SK-N-SH (cell line): ENCODE measurements at regions not wholly inside any gene's neighbourhood (a gene's known extent, or its start where the extent isn't known, plus 50 kb on each side); places are given as distances from the start of the nearest gene placed in this dataset.

Experiments
- CTCF ChIP-seq: fragments of 200-600 bp; sonication (generic); IDR thresholded peaks from 2 replicates; pipeline ENCODE4 v1.6.1; 2017; ENCODE audit warnings: antibody characterized with exemption, mild to moderate bottlenecking, moderate library complexity
- EP300 ChIP-seq, 2 experiments: IDR thresholded peaks; 2 replicates each; pipeline versions ENCODE4 v1.4.0 to v1.6.1; 2012; ENCODE audit warnings: borderline replicate concordance in 1 of 2, low read depth in 1 of 2, low read length in 1 of 2
- GABPA ChIP-seq: IDR thresholded peaks from 2 replicates; pipeline ENCODE4 v1.4.0; 2012; ENCODE audit warnings: low read depth, mild to moderate bottlenecking
- IRF3 ChIP-seq: fragments of 150-350 bp; IDR thresholded peaks from 2 replicates; pipeline ENCODE4 v1.6.1; 2016; ENCODE audit warnings: mild to moderate bottlenecking, low read depth, low read length
- MXI1 ChIP-seq: IDR thresholded peaks from 2 replicates; pipeline ENCODE4 v1.6.1; 2012; ENCODE audit warnings: mild to moderate bottlenecking, low read depth, low read length, improper control_type of control experiment
- NRF1 ChIP-seq: IDR thresholded peaks from 2 replicates; pipeline ENCODE4 v1.6.1; 2012; ENCODE audit warnings: low read depth, mild to moderate bottlenecking, low read length
- RAD21 ChIP-seq: IDR thresholded peaks from 2 replicates; pipeline ENCODE4 v1.6.1; 2012; ENCODE audit warnings: mild to moderate bottlenecking, low read length
- RCOR1 ChIP-seq: fragments of 150-350 bp; IDR thresholded peaks from 2 replicates; pipeline ENCODE4 v1.6.1; 2017; ENCODE audit warnings: antibody characterized with exemption, low read length
- RXRA ChIP-seq: IDR thresholded peaks from 2 replicates; pipeline ENCODE4 v1.4.0; 2012; ENCODE audit warnings: low read depth, mild to moderate bottlenecking, borderline replicate concordance
- TAF1 ChIP-seq: IDR thresholded peaks from 2 replicates; pipeline ENCODE4 v1.6.1; 2012; ENCODE audit warnings: low read depth, mild to moderate bottlenecking, low read length, moderate library complexity, borderline replicate concordance
- TCF12 ChIP-seq: IDR thresholded peaks from 2 replicates; pipeline ENCODE4 v1.4.0; 2012
- USF1 ChIP-seq: IDR thresholded peaks from 2 replicates; pipeline ENCODE4 v1.4.0; 2012; ENCODE audit warnings: low read depth, borderline replicate concordance
- USF2 ChIP-seq: fragments of 150-350 bp; IDR thresholded peaks from 2 replicates; pipeline ENCODE4 v1.6.1; 2017; ENCODE audit warnings: antibody characterized with exemption, low read length, low read depth, borderline replicate concordance
- YY1 ChIP-seq: IDR thresholded peaks from 2 replicates; pipeline ENCODE4 v1.4.0; 2012; ENCODE audit warnings: low read depth, mild to moderate bottlenecking

GRCh38 chr13:104796581-104796980 lies 1730.4 kb upstream of the SLC10A2 start:
- TF ChIP-seq CTCF = no peak
- TF ChIP-seq MXI1 = no peak
- TF ChIP-seq RCOR1 = no peak
- TF ChIP-seq RAD21 = no peak
- no peak for TF ChIP-seq TAF1
- TF ChIP-seq TCF12 = no peak
- no peak for TF ChIP-seq RXRA
- no peak for TF ChIP-seq YY1
- TF ChIP-seq NRF1 = no peak
- TF ChIP-seq IRF3 = no peak
- TF ChIP-seq EP300 (IDR thresholded peaks at IDR 0.05; ENCODE audit: borderline replicate concordance in 1 of 2, low read depth in 1 of 2, low read length in 1 of 2) = no peak
- no peak for TF ChIP-seq GABPA
- TF ChIP-seq USF2 = no peak
- TF ChIP-seq USF1 = no peak
